ENCODE measurements at regions not wholly inside any gene's neighbourhood (a gene's known extent, or its start where the extent isn't known, plus 50 kb on each side); places are given as distances from the start of the nearest gene placed in this dataset.

DNA sequence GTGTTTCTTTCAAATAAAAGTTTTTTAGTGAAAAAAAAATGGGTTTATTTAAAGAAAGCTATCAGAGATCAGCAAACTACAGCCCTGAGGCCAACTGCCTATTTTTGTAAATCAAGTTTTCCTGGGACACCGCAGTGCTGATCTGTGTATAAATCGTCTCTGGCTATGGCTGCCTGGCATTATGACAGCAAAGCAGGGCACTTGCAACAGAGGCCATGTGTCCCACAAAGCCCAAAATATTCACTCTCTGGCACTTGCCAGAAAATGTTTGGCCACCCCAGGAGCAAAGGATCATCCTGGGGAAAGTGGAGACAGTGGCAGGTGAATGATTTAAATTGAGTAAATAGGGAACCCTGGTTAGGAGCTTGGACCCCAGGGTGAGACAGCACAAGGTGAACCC lies 291.6 kb downstream of the PREX1 start:
- intact Hi-C loops (cut with DNase I), result no loop called here
- DNase-seq, result no peak
- Histone ChIP-seq H3K36me3 (ENCODE audit: insufficient read depth in 1 of 2, low read depth in 1 of 2) (no peaks in the 10 kb centered on the region), H3K27ac (no peak overlapping the region), H3K27me3 (ENCODE audit: insufficient read depth in 3 of 3, low read length in 2 of 3) (peaks cover 0 to 6% (median 5%) of the 10 kb centered on the region in 3 donors), H3K4me3 (no peak overlapping the region), H3K4me1 (no peaks in the 10 kb centered on the region), H3K9me3 (no peaks in the 10 kb centered on the region)
- TF ChIP-seq, protein P1, sequence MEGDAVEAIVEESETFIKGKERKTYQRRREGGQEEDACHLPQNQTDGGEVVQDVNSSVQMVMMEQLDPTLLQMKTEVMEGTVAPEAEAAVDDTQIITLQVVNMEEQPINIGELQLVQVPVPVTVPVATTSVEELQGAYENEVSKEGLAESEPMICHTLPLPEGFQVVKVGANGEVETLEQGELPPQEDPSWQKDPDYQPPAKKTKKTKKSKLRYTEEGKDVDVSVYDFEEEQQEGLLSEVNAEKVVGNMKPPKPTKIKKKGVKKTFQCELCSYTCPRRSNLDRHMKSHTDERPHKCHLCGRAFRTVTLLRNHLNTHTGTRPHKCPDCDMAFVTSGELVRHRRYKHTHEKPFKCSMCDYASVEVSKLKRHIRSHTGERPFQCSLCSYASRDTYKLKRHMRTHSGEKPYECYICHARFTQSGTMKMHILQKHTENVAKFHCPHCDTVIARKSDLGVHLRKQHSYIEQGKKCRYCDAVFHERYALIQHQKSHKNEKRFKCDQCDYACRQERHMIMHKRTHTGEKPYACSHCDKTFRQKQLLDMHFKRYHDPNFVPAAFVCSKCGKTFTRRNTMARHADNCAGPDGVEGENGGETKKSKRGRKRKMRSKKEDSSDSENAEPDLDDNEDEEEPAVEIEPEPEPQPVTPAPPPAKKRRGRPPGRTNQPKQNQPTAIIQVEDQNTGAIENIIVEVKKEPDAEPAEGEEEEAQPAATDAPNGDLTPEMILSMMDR (IDR thresholded peaks at IDR 0.05), result no peak
- ATAC-seq, result no peak
- WGBS, 3 donors, result 33 to 48% (median 35%) methylated on average over 2 of the region's 2 CpGs

DNA sequence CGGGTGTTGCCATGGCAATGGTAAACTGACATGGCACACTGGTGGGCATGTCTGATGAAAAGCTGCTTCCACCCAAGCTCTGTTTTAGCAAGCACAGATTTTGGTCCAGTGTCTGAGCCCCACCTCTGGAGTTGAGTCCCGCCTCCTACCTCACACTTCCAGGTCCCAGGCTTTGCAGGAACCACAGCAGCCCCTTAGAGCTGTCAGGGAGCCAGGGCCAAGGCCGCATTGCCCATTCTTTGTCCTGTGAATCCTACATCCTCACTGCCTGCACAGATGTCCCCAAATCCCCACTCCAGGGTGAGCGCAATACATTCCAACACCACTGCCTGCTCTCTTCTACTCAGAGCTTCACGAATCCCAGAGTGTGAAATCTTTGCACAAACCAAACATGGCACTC lies 292.2 kb downstream of the PREX1 start:
- TF ChIP-seq, protein P1 (IDR thresholded peaks at IDR 0.05), result no peak
- Histone ChIP-seq H3K27me3 (ENCODE audit: insufficient read depth in 3 of 3, low read length in 2 of 3) (peaks cover 0 to 6% (median 5%) of the 10 kb centered on the region in 3 donors), H3K27ac (no peak overlapping the region), H3K4me3 (no peak overlapping the region), H3K36me3 (ENCODE audit: insufficient read depth in 1 of 2, low read depth in 1 of 2) (no peaks in the 10 kb centered on the region), H3K9me3 (no peaks in the 10 kb centered on the region), H3K4me1 (no peaks in the 10 kb centered on the region)
- intact Hi-C loops (cut with DNase I), result no loop called here
- WGBS, 3 donors, result 69 to 79% (median 76%) methylated on average over 5 of the region's 5 CpGs
- no peak for DNase-seq
- ATAC-seq, result no peak

DNA sequence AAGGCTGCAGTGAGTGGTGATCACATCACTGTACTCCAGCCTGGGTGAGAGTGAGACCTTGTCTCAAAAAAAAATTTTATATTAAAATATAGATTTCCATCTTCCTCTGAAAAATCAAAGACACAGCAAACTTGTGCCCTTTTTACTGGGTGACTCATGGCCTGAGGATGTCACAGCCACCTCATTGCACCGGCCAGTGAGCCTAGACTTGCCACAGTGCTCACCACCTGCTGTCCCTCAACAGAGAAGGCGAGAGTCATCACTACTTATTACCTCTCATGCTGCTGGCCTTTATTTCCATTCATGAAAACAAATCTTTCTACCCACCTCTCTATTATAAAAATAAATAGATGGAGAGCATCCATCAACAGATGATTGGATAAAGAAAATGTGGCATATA lies 295.8 kb downstream of the PREX1 start:
- Histone ChIP-seq H3K36me3 (ENCODE audit: insufficient read depth in 1 of 2, low read depth in 1 of 2) (no peaks in the 10 kb centered on the region), H3K27me3 (ENCODE audit: insufficient read depth in 3 of 3, low read length in 2 of 3) (peaks cover 0 to 6% (median 0%) of the 10 kb centered on the region in 3 donors), H3K4me3 (no peak overlapping the region), H3K27ac (no peak overlapping the region), H3K9me3 (no peaks in the 10 kb centered on the region), H3K4me1 (no peaks in the 10 kb centered on the region)
- TF ChIP-seq, protein P1 (IDR thresholded peaks at IDR 0.05), result no peak
- no peak for ATAC-seq
- intact Hi-C loops (cut with DNase I), result no loop called here
- DNase-seq, result no peak
- 71 to 86% (median 77%) methylated on average over 2 of the region's 2 CpGs for WGBS, 3 donors

DNA sequence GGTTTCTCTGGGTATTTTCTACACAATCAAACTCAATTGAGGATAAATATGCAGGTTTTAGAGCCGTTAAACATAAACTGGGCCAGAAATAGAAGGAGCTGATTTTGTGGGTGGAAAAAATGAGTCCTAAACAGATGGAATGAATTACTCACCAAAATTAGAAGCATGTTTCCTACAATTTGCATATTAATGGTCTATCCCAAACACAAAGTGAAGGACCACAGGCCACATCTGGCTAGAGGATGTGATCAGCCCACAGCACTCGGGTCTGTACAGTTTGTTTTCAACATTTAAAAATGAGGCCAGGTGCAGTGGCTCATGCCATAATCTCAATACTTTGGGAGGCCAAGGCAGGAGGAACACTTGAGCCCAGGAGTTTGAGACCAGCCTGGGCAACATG lies 296.3 kb downstream of the PREX1 start:
- H3K4me1 ChIP-seq, result no peaks in the 10 kb centered on the region
- no peak overlapping the region for H3K4me3 ChIP-seq
- H3K27me3 ChIP-seq (ENCODE audit: insufficient read depth in 3 of 3, low read length in 2 of 3), result peaks cover 0 to 6% (median 0%) of the 10 kb centered on the region in 3 donors
- ATAC-seq, result no peak
- intact Hi-C loops (cut with DNase I), result no loop called here
- H3K36me3 ChIP-seq (ENCODE audit: insufficient read depth in 1 of 2, low read depth in 1 of 2), result no peaks in the 10 kb centered on the region
- WGBS, 3 donors, result 42 to 56% (median 46%) methylated on average over 2 of the region's 2 CpGs
- no peak overlapping the region for H3K27ac ChIP-seq
- DNase-seq, result no peak
- no peaks in the 10 kb centered on the region for H3K9me3 ChIP-seq
- TF ChIP-seq, protein P1 (IDR thresholded peaks at IDR 0.05), result no peak

DNA sequence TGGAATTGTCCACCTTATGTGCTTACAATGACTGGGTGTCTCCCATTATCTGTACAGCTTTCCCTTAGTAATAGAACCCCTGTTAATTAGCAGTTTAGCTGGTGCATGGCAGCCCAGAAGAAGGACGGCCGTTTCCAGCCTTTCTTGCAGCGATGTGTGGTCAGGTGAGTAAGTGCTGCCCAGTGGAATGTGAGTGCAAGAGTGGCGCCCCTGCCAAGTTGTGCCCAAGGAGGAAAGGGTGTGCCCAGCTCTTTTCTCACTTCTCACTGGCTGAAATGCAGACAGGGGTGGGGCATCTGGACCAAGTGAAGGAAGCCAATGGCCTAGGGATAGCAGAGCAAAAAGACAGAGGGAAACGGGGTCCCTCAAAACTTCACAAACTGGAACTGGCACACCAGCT lies 296.8 kb downstream of the PREX1 start:
- 66 to 75% (median 69%) methylated on average over 5 of the region's 5 CpGs for WGBS, 3 donors
- peaks cover 0 to 6% (median 0%) of the 10 kb centered on the region in 3 donors for H3K27me3 ChIP-seq (ENCODE audit: insufficient read depth in 3 of 3, low read length in 2 of 3)
- H3K36me3 ChIP-seq (ENCODE audit: insufficient read depth in 1 of 2, low read depth in 1 of 2), result no peaks in the 10 kb centered on the region
- H3K4me3 ChIP-seq, result no peak overlapping the region
- H3K9me3 ChIP-seq, result no peaks in the 10 kb centered on the region
- DNase-seq, result no peak
- ATAC-seq, result no peak
- H3K4me1 ChIP-seq, result no peaks in the 10 kb centered on the region
- H3K27ac ChIP-seq, result no peak overlapping the region
- TF ChIP-seq, protein P1 (IDR thresholded peaks at IDR 0.05), result no peak
- intact Hi-C loops (cut with DNase I), result no loop called here
